BJ (cell line): ENCODE measurements at regions not wholly inside any gene's neighbourhood (a gene's known extent, or its start where the extent isn't known, plus 50 kb on each side); places are given as distances from the start of the nearest gene placed in this dataset.
"Not testable (repeated sequence)": the region's sequence is repeated elsewhere in the genome, so short reads cannot be mapped to it uniquely, and the experiment has no call there.

Experiments used
- CTCF ChIA-PET: fragments of 350-600 bp; formaldehyde crosslinking; extraction: SDS; loops from one replicate; lab custom pipeline; 2021; ENCODE audit warnings: antibody characterized with exemption, inconsistent platforms; lab: Yijun Ruan, JAX
- POLR2A ChIA-PET: fragments of 300-600 bp; sonication (Branson Sonifier 250); formaldehyde crosslinking; extraction: SDS; loops from one replicate; lab custom pipeline; 2021; ENCODE audit warnings: antibody characterized with exemption; lab: Charles Lee
- DNase-seq: peaks from one replicate; pipeline ENCODE4 v3.0.0-alpha.2; 2011; ENCODE audit warnings: low read depth
- H3K27me3 ChIP-seq: 2 replicates; pipeline ENCODE4 v1.6.0; 2011; ENCODE audit warnings: low read length; ENCODE audit not compliant: control insufficient read depth, insufficient read depth
- H3K36me3 ChIP-seq: 2 replicates; pipeline ENCODE4 v1.5.1; 2011; ENCODE audit warnings: low read length; ENCODE audit not compliant: control insufficient read depth, insufficient read depth
- H3K4me3 ChIP-seq: 2 replicates; pipeline ENCODE4 v1.5.1; 2011; ENCODE audit warnings: low read depth, mild to moderate bottlenecking, control low read depth, low read length
- TF ChIP-seq, protein P1 (sequence below): IDR thresholded peaks from 2 replicates; pipeline ENCODE4 v1.5.1; 2011; ENCODE audit warnings: low read depth, mild to moderate bottlenecking, control low read depth, inconsistent platforms, low read length, moderate library complexity; ENCODE audit not compliant: insufficient read depth

DNA sequence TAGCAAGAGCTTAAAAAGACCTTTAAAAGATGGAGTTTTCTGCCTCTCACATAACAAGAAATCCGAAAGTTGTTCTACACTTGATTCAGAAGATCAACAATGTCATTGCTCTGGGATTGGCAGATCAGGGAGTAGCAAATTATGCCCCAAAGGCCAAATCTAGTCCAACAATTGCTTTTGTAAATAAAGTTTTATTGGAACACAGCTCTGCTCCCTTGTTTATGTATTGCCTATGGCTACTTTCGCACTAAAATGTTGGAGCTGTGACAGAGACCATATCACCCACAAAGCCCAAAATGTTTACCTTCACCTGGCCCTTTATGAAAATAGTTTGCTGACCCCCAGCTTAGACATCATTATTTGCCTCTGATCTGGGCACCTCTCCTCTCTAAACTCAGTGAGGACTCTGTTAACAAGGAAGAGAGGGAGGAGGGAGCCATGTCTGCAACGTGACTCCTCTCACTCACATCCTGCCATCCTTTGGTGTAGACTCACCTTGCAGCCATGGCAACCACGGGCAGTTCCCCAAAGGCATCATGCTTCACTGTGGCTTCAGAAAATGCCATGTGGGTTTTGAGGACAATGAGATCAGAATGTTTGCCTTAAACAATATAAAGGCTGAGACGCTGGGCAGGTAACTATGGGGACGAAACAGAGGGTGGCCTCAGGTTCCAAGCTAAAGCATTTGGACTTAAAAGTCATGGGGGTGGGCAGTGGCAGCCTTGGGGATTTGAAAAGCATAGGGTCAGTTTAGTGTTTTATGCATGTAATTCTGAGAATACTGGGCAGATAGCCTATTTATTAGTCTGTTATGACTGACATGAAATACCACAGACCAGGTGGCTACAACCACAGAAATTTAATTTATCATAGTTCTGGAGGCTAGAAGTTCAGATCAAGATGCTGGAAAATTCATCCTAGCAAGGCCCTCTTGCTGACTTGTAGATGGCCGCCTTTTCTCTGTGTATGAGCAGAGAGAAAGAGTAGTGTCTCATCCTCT lies 149.7 kb upstream of the TNFAIP3 start:
- H3K4me3 ChIP-seq, result no peak overlapping the region
- no peak for DNase-seq
- ChIA-PET CTCF (interaction anchor here (1.0 to 2.3 kb wide), 5 partner anchors 9 to 283 kb away, joined by 3 to 10 read pairs (median 8); partner anchors contain the start of gene TNFAIP3), POLR2A (interaction anchor here (0.7 kb wide), 1 partner anchor 27 kb away, joined by 3 read pairs; no protein-coding TSS in a partner anchor)
- H3K36me3 ChIP-seq, result no peaks in the 10 kb centered on the region
- TF ChIP-seq, protein P1, sequence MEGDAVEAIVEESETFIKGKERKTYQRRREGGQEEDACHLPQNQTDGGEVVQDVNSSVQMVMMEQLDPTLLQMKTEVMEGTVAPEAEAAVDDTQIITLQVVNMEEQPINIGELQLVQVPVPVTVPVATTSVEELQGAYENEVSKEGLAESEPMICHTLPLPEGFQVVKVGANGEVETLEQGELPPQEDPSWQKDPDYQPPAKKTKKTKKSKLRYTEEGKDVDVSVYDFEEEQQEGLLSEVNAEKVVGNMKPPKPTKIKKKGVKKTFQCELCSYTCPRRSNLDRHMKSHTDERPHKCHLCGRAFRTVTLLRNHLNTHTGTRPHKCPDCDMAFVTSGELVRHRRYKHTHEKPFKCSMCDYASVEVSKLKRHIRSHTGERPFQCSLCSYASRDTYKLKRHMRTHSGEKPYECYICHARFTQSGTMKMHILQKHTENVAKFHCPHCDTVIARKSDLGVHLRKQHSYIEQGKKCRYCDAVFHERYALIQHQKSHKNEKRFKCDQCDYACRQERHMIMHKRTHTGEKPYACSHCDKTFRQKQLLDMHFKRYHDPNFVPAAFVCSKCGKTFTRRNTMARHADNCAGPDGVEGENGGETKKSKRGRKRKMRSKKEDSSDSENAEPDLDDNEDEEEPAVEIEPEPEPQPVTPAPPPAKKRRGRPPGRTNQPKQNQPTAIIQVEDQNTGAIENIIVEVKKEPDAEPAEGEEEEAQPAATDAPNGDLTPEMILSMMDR, result no peak
- no peaks in the 10 kb centered on the region for H3K27me3 ChIP-seq

DNA sequence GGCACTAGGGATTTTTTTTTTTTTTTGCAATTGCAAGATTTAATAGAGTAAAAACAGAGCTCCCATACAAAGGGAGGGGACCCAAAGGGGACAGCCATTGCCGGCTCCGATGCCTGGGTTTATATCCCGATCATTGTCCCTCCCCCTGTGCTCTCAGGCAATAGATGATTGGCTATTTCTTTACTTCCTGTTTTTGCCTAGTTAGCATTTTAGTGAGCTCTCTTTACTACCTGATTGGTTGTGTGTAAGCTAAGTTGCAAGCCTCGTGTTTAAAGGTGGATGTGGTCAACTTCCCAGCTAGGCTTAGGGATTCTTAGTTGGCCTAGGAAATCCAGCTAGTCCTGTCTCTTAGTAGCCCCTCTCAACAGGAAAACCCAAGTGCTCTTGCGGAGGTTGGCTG lies 148.2 kb upstream of the TNFAIP3 start:
- CTCF ChIA-PET, result interaction anchor here (0.8 to 2.3 kb wide), 3 partner anchors 10 to 256 kb away, joined by 3 to 8 read pairs (median 4); no protein-coding TSS in a partner anchor
- POLR2A ChIA-PET, result interaction anchor here (0.6 kb wide), 1 partner anchor 131 kb away, joined by 4 read pairs; no protein-coding TSS in a partner anchor
- not testable (repeated sequence) for H3K4me3 ChIP-seq, H3K36me3 ChIP-seq, H3K27me3 ChIP-seq, DNase-seq

DNA sequence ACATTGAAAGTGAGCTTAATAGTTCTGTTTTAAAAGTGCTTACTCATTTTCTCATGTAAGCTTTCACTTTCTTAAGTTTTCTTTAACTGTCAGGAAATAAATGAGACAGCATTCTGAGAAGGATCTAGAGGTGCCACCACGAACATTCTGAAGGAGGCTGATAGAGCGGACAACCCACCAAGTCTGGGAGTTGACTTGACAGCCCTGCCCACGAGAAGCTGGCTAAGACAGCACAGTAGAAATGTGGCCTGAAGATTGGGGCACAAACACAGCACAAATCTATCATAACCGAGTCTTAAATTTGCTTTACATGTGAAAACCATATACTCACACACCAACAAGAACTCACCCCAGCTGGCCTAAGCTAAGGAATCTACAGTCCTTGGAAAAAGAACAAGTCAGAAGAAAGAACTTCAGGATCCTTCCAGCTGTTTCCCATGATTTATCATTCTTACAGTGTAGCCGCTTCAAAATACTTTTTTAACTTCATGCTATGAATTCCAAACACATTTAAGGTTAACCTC lies 144.2 kb upstream of the TNFAIP3 start:
- Histone ChIP-seq H3K4me3 (no peak overlapping the region), H3K36me3 (no peaks in the 10 kb centered on the region), H3K27me3 (no peaks in the 10 kb centered on the region)
- DNase-seq, result no peak
- TF ChIP-seq, protein P1, result no peak
- ChIA-PET CTCF (interaction anchor here (0.8 to 1.6 kb wide), 5 partner anchors 12 to 249 kb away, joined by 3 to 5 read pairs (median 4); partner anchors contain the start of gene TNFAIP3), POLR2A (interaction anchor here (0.6 kb wide), 1 partner anchor 108 kb away, joined by 11 read pairs; no protein-coding TSS in a partner anchor)

DNA sequence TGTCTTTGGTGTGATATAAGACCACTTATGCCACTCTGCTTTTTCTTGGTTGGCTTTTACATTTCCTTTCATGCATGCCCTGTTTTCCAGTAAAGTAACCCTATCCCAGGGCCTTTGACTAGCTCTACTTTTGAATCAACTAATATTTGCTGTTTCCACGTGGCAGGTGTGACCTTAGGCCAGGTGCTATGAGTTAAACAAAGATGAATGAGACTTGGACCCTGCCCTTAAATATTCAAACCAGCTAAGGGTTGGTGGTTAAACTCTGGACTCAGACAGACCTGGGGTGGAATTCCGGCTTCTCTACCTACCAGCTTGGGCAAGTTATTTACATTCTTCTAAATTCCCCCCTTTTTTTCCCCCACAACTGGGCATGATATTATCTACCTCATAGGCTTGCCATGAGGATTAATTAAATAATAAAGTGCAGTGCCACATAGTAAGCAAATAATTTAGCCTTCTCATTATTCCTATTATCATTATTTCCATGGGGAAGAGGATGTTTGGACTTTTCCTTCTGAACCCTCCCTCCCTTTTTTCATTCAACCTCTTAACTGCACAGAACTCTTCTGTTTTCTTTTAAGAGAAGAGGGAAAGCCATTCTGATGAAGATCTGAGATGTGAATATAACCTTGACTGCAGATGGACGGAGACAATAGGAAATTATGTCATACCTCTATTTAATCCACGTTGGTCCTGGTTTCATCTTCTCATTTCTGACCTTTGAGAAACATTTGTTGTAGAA lies 143.6 kb upstream of the TNFAIP3 start:
- Histone ChIP-seq H3K36me3 (no peaks in the 10 kb centered on the region), H3K27me3 (no peaks in the 10 kb centered on the region), H3K4me3 (no peak overlapping the region)
- no peak for DNase-seq
- ChIA-PET CTCF (interaction anchor here (0.8 to 1.6 kb wide), 5 partner anchors 12 to 249 kb away, joined by 3 to 5 read pairs (median 4); partner anchors contain the start of gene TNFAIP3), POLR2A (no interaction called here)
- TF ChIP-seq, protein P1, result no peak

DNA sequence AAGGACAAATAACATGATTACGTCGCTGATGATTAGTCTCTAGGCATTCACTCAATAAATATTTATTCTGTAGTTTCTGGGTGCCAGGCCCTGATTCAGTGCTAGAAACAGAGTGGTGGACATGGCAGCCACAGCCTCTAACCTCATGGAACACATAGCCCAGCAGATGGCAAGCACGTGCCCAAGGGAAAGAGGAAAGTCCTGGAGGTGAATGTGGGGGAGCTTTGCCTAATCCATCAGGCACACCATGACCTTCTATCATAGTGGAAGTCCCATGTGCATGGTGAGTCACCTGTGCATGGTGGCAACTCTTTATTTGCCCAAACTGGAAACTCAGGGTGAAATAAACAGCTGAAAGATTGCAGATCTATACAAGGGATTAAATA lies 143.0 kb upstream of the TNFAIP3 start:
- POLR2A ChIA-PET, result no interaction called here

More for the DNA sequence above, 143.0 kb upstream of the TNFAIP3 start:
- no peak for DNase-seq
- Histone ChIP-seq H3K27me3 (no peaks in the 10 kb centered on the region), H3K36me3 (no peaks in the 10 kb centered on the region), H3K4me3 (no peak overlapping the region)
- TF ChIP-seq, protein P1, result no peak
- CTCF ChIA-PET, result interaction anchor here (0.6 to 1.1 kb wide), 4 partner anchors 12 to 248 kb away, joined by 3 to 4 read pairs (median 3); partner anchors contain the start of gene TNFAIP3
